GM23338 (cell line): ENCODE measurements at regions not wholly inside any gene's neighbourhood (a gene's known extent, or its start where the extent isn't known, plus 50 kb on each side); places are given as distances from the start of the nearest gene placed in this dataset.

Source experiments
- EZH2 ChIP-seq: fragments of 200-600 bp; sonication (generic); IDR thresholded peaks from one replicate; pipeline ENCODE4 v1.8.0; 2017; ENCODE audit warnings: antibody characterized with exemption, mild to moderate bottlenecking, low read depth; ENCODE audit not compliant: unreplicated experiment
- EZH2phosphoT487 ChIP-seq: fragments of 200-600 bp; sonication (generic); IDR thresholded peaks from one replicate; pipeline ENCODE4 v1.8.1; 2018; ENCODE audit warnings: antibody characterized with exemption; ENCODE audit not compliant: unreplicated experiment
- NANOG ChIP-seq: IDR thresholded peaks from 2 replicates; pipeline ENCODE4 v1.6.1; 2016; ENCODE audit warnings: antibody characterized with exemption, borderline replicate concordance
- POLR2AphosphoS5 ChIP-seq: IDR thresholded peaks from 2 replicates; pipeline ENCODE4 v1.6.1; 2016; ENCODE audit warnings: antibody characterized with exemption, low read depth
- STAT1 ChIP-seq: IDR thresholded peaks from one replicate; pipeline ENCODE4 v1.6.1; 2016; ENCODE audit warnings: antibody characterized with exemption; ENCODE audit not compliant: unreplicated experiment
- TF ChIP-seq, protein P1 (sequence below), 2 experiments: fragments of 200-600 bp in 1 of 2; sonication (generic) in 1 of 2; conservative IDR thresholded peaks; 2 replicates each; pipeline versions ENCODE4 v1.5.1 to v1.6.1; 2016 to 2017; ENCODE audit warnings: antibody characterized with exemption in 2 of 2, low read depth in 2 of 2, mild to moderate bottlenecking in 2 of 2, moderate library complexity in 1 of 2

- TF ChIP-seq EZH2phosphoT487 (no peak), NANOG (no peak), POLR2AphosphoS5 (no peak), EZH2 (no peak), STAT1 (no peak)
- TF ChIP-seq, protein P1, sequence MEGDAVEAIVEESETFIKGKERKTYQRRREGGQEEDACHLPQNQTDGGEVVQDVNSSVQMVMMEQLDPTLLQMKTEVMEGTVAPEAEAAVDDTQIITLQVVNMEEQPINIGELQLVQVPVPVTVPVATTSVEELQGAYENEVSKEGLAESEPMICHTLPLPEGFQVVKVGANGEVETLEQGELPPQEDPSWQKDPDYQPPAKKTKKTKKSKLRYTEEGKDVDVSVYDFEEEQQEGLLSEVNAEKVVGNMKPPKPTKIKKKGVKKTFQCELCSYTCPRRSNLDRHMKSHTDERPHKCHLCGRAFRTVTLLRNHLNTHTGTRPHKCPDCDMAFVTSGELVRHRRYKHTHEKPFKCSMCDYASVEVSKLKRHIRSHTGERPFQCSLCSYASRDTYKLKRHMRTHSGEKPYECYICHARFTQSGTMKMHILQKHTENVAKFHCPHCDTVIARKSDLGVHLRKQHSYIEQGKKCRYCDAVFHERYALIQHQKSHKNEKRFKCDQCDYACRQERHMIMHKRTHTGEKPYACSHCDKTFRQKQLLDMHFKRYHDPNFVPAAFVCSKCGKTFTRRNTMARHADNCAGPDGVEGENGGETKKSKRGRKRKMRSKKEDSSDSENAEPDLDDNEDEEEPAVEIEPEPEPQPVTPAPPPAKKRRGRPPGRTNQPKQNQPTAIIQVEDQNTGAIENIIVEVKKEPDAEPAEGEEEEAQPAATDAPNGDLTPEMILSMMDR (conservative IDR thresholded peaks at IDR 0.05; ENCODE audit: low read depth in 2 of 2): no peak
Measured at GRCh38 chr6:66068033-66068432, 361.0 kb upstream of the EYS start.
